HepG2 (cell line): ENCODE measurements at regions not wholly inside any gene's neighbourhood (a gene's known extent, or its start where the extent isn't known, plus 50 kb on each side); places are given as distances from the start of the nearest gene placed in this dataset.

Experiments used
- CTCF ChIP-seq: sonication (generic); formaldehyde crosslinking; IDR thresholded peaks from 2 replicates; pipeline ENCODE4 v1.5.0; 2020; ENCODE audit warnings: mild to moderate bottlenecking, missing genetic modification reagents, moderate library complexity
- KIAA2018 ChIP-seq: sonication (generic); formaldehyde crosslinking; IDR thresholded peaks from 2 replicates; pipeline ENCODE4 v1.5.0; 2020; ENCODE audit warnings: mild to moderate bottlenecking, missing genetic modification reagents, borderline replicate concordance
- MXI1 ChIP-seq: IDR thresholded peaks from 3 replicates; pipeline ENCODE4 v1.6.1; 2012; ENCODE audit warnings: low read depth, low read length, inconsistent platforms, borderline replicate concordance
- SRSF9 ChIP-seq: fragments of 200-400 bp; formaldehyde crosslinking; IDR thresholded peaks from 2 replicates; pipeline ENCODE4 v1.6.1; 2018; ENCODE audit warnings: borderline replicate concordance, mild to moderate bottlenecking, low read depth, low read length; ENCODE audit not compliant: insufficient read depth, poor library complexity, severe bottlenecking
- TBX3 ChIP-seq: fragments of 450-650 bp; IDR thresholded peaks from 2 replicates; pipeline ENCODE4 v1.6.1; 2017; ENCODE audit warnings: antibody characterized with exemption, mild to moderate bottlenecking, inconsistent platforms, borderline replicate concordance
- ZNF234 ChIP-seq: sonication (generic); formaldehyde crosslinking; conservative IDR thresholded peaks from 2 replicates; pipeline ENCODE4 v1.5.1; 2020; ENCODE audit warnings: mild to moderate bottlenecking, missing genetic modification reagents
- ZNF274 ChIP-seq: sonication (generic); formaldehyde crosslinking; IDR thresholded peaks from 2 replicates; pipeline ENCODE4 v1.5.1; 2020; ENCODE audit warnings: mild to moderate bottlenecking, missing genetic modification reagents
- ZNF766 ChIP-seq: sonication (generic); formaldehyde crosslinking; IDR thresholded peaks from 2 replicates; pipeline ENCODE4 v1.5.0; 2020; ENCODE audit warnings: missing genetic modification reagents, borderline replicate concordance

GRCh38 chr21:27209546-27209945, 242.7 kb upstream of the ADAMTS5 start:
- TF ChIP-seq TBX3 (no peak), CTCF (CRISPR knock-in tag) (no peak), MXI1 (no peak), ZNF274 (no peak), SRSF9 (no peak), ZNF234 (no peak), ZNF766 (CRISPR knock-in tag) (no peak), KIAA2018 (CRISPR knock-in tag) (no peak)
